Endothelial cell of umbilical vein (primary cell): ENCODE measurements at regions not wholly inside any gene's neighbourhood (a gene's known extent, or its start where the extent isn't known, plus 50 kb on each side); places are given as distances from the start of the nearest gene placed in this dataset.

Experiments
- BruUV-seq: library from RNA; stranded (reverse); fragments of 400-500 nt; replicated peaks from 2 replicates; lab custom pipeline; 2021; lab: Mats Ljungman, UMichigan
- CTCF ChIA-PET: fragments of 300-600, 350-600 bp; sonication (Branson Sonifier 250); formaldehyde crosslinking; loops from one replicate; lab custom pipeline; 2021; ENCODE audit warnings: antibody characterized with exemption, inconsistent platforms; lab: Charles Lee
- POLR2A ChIA-PET: fragments of 300-600, 350-600 bp; sonication (Branson Sonifier 250); formaldehyde crosslinking; loops from one replicate; lab custom pipeline; 2021; ENCODE audit warnings: antibody characterized with exemption, inconsistent platforms; lab: Charles Lee
- DNase-seq: peaks from one replicate; pipeline ENCODE4 v3.0.0-alpha.2; 2011; ENCODE audit warnings: low read depth, low spot score
- FAIRE-seq: peaks from 2 replicates; lab custom pipeline; 2011; peaks lifted over from hg19 to GRCh38; lab: Jason Lieb, UNC
- H2AFZ ChIP-seq: 2 replicates; pipeline ENCODE4 v1.6.0; 2012; ENCODE audit warnings: low read depth, low read length, control low read depth, inconsistent platforms
- H3K27ac ChIP-seq: 2 replicates; pipeline ENCODE4 v1.5.1; 2011; ENCODE audit warnings: low read depth, mild to moderate bottlenecking, control low read depth, low read length, moderate library complexity; ENCODE audit not compliant: insufficient read depth
- H3K27me3 ChIP-seq, 2 experiments: 2 replicates each; pipeline versions ENCODE4 v1.6.0 to v1.6.1; 2011; ENCODE audit warnings: low read length in 2 of 2, mixed read lengths in 1 of 2; ENCODE audit not compliant: control insufficient read depth in 2 of 2, insufficient read depth in 2 of 2
- H3K36me3 ChIP-seq, 2 experiments: 2 replicates in 1 of 2; 3 replicates in 1 of 2; pipeline ENCODE4 v1.5.1; 2011; ENCODE audit warnings: low read length in 2 of 2, mild to moderate bottlenecking in 1 of 2, moderate library complexity in 1 of 2; ENCODE audit not compliant: control insufficient read depth in 2 of 2, insufficient read depth in 2 of 2; ENCODE audit errors: extremely low read depth in 1 of 2
- H3K4me1 ChIP-seq: 3 replicates; pipeline ENCODE4 v1.5.1; 2011; ENCODE audit warnings: mild to moderate bottlenecking, low read length; ENCODE audit not compliant: control insufficient read depth, insufficient read depth; ENCODE audit errors: extremely low read depth
- H3K4me2 ChIP-seq: 2 replicates; pipeline ENCODE4 v1.6.1; 2011; ENCODE audit warnings: low read length, control low read depth, mixed read lengths; ENCODE audit not compliant: insufficient read depth
- H3K4me3 ChIP-seq, 3 experiments: fragments of 200-600 bp in 1 of 3; sonication (generic), shearing (Covaris generic) in 1 of 3; replicated peaks in 1 of 3; 2 replicates each; pipeline ENCODE4 v1.5.1; 2011 to 2016; ENCODE audit warnings: control low read depth in 3 of 3, low read length in 3 of 3, mild to moderate bottlenecking in 2 of 3, inconsistent platforms in 1 of 3, low read depth in 1 of 3, moderate library complexity in 1 of 3; ENCODE audit not compliant: insufficient read depth in 1 of 3
- H3K79me2 ChIP-seq: 2 replicates; pipeline ENCODE4 v1.6.0; 2012; ENCODE audit warnings: low read length, inconsistent platforms; ENCODE audit not compliant: control insufficient read depth, insufficient read depth
- H3K9ac ChIP-seq: replicated peaks from 2 replicates; pipeline ENCODE3; 2011; ENCODE audit warnings: low read length, control low read depth; ENCODE audit not compliant: insufficient read depth; ENCODE audit errors: extremely low read depth
- H3K9me1 ChIP-seq: replicated peaks from 3 replicates; pipeline ENCODE4 v1.6.0; 2011; ENCODE audit warnings: mild to moderate bottlenecking, low read length; ENCODE audit not compliant: control insufficient read depth, insufficient read depth; ENCODE audit errors: extremely low read depth
- H3K9me3 ChIP-seq: replicated peaks from 2 replicates; pipeline ENCODE4 v1.5.1; 2012; ENCODE audit warnings: low read length, inconsistent platforms; ENCODE audit not compliant: control insufficient read depth, insufficient read depth
- H4K20me1 ChIP-seq: replicated peaks from 2 replicates; pipeline ENCODE3; 2011; ENCODE audit warnings: mild to moderate bottlenecking, low read length; ENCODE audit not compliant: control insufficient read depth, insufficient read depth; ENCODE audit errors: extremely low read depth
- EZH2 ChIP-seq: IDR thresholded peaks from 2 replicates; pipeline ENCODE4 v1.6.1; 2012; ENCODE audit warnings: borderline replicate concordance, low read depth, mild to moderate bottlenecking, moderate library complexity, low read length, inconsistent platforms; ENCODE audit not compliant: severe bottlenecking
- FOS ChIP-seq: IDR thresholded peaks from 2 replicates; pipeline ENCODE4 v1.6.1; 2011; ENCODE audit warnings: mild to moderate bottlenecking, low read length, moderate library complexity, borderline replicate concordance; ENCODE audit not compliant: insufficient read depth
- GATA2 ChIP-seq: IDR thresholded peaks from 2 replicates; pipeline ENCODE4 v1.7.0; 2011; ENCODE audit warnings: low read depth, mild to moderate bottlenecking, moderate library complexity, mixed read lengths, low read length; ENCODE audit not compliant: insufficient read length, insufficient read depth
- JUN ChIP-seq: IDR thresholded peaks from 2 replicates; pipeline ENCODE4 v1.6.1; 2011; ENCODE audit warnings: borderline replicate concordance, low read depth; ENCODE audit not compliant: insufficient read length, insufficient read depth
- MYC ChIP-seq: IDR thresholded peaks from one replicate; pipeline ENCODE4 v1.6.1; 2011; ENCODE audit warnings: mild to moderate bottlenecking, low read depth, low read length
- POLR2A ChIP-seq: IDR thresholded peaks from 2 replicates; pipeline ENCODE4 v1.6.1; 2012; ENCODE audit warnings: low read depth, mild to moderate bottlenecking, control low read depth, low read length
- POLR2AphosphoS5 ChIP-seq: IDR thresholded peaks from 2 replicates; pipeline ENCODE4 v1.6.1; 2012; ENCODE audit warnings: low read depth, mild to moderate bottlenecking, control low read depth, low read length, moderate library complexity; ENCODE audit not compliant: insufficient read depth
- dilution Hi-C: fragments of 300-500 bp; cut with MboI; formaldehyde crosslinking; loops from one replicate; pipeline ENCODE4 v1.15.0; 2019; ENCODE audit warnings: low sequenced_read_pairs; ENCODE audit not compliant: extremely low pct_ligation_motif_present
- intact Hi-C: fragments of 100-400 bp; cut with micrococcal nuclease; formaldehyde crosslinking; loops from one replicate; pipeline ENCODE4 v1.10.0; 2022
- TF ChIP-seq, protein P1 (sequence below): IDR thresholded peaks from 2 replicates; pipeline ENCODE4 v1.6.1; 2011; ENCODE audit not compliant: insufficient read depth, insufficient read length
- TF ChIP-seq, protein P2 (sequence below), 2 donors: IDR thresholded peaks; 1 replicate in 1 of 2; 2 replicates in 1 of 2; pipeline ENCODE4 v1.5.1; 2011; ENCODE audit warnings: low read length in 2 of 2, mild to moderate bottlenecking in 2 of 2, moderate library complexity in 2 of 2, control low read depth in 1 of 2, inconsistent platforms in 1 of 2, low read depth in 1 of 2; ENCODE audit not compliant: insufficient read depth in 1 of 2; ENCODE audit errors: extremely low read depth in 1 of 2

DNA sequence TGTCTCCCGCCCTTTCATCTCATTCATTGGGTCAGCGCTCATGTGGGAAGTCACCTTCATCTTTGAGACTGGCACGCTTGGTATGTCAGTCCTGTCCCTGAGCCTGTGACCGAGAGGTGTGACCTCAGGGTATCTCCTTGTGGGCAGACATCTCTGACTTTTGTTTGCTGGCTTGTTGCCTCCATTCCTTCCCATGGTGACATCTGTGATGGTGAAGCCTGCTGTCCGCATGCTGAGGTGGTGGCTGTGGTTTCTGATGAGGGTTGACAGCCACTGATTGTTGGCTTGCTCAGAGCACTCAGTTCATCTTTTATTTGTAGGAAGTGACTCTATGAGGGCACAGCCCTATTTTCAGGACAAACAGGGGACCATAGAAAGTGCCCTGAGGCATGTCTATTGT lies 139.2 kb downstream of the SLC4A3 start:
- H3K9ac ChIP-seq, result no peak overlapping the region
- BruUV-seq, result no TSS peak
- POLR2A ChIA-PET, result no interaction called here

More for the DNA sequence above, 139.2 kb downstream of the SLC4A3 start:
- Histone ChIP-seq H3K9me1 (no peaks in the 10 kb centered on the region), H3K4me1 (no peaks in the 10 kb centered on the region), H3K4me3 (no peak overlapping the region), H3K79me2 (no peaks in the 10 kb centered on the region), H3K36me3 (no peaks in the 10 kb centered on the region), H3K4me2 (no peak overlapping the region), H3K27me3 (no peaks in the 10 kb centered on the region), H4K20me1 (no peaks in the 10 kb centered on the region), H3K9me3 (no peaks in the 10 kb centered on the region), H2AFZ (no peak overlapping the region), H3K27ac (no peak overlapping the region)
- CTCF ChIA-PET, result no interaction called here
- no peak for DNase-seq
- no peak for FAIRE-seq
- dilution Hi-C loops, result no loop called here
- TF ChIP-seq GATA2 (no peak), POLR2AphosphoS5 (no peak), POLR2A (no peak), MYC (no peak), FOS (no peak), EZH2 (no peak), JUN (no peak)
- TF ChIP-seq, protein P1, sequence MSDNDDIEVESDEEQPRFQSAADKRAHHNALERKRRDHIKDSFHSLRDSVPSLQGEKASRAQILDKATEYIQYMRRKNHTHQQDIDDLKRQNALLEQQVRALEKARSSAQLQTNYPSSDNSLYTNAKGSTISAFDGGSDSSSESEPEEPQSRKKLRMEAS, result no peak
- TF ChIP-seq, protein P2, sequence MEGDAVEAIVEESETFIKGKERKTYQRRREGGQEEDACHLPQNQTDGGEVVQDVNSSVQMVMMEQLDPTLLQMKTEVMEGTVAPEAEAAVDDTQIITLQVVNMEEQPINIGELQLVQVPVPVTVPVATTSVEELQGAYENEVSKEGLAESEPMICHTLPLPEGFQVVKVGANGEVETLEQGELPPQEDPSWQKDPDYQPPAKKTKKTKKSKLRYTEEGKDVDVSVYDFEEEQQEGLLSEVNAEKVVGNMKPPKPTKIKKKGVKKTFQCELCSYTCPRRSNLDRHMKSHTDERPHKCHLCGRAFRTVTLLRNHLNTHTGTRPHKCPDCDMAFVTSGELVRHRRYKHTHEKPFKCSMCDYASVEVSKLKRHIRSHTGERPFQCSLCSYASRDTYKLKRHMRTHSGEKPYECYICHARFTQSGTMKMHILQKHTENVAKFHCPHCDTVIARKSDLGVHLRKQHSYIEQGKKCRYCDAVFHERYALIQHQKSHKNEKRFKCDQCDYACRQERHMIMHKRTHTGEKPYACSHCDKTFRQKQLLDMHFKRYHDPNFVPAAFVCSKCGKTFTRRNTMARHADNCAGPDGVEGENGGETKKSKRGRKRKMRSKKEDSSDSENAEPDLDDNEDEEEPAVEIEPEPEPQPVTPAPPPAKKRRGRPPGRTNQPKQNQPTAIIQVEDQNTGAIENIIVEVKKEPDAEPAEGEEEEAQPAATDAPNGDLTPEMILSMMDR (IDR thresholded peaks at IDR 0.05; ENCODE audit: extremely low read depth in 1 of 2, insufficient read depth in 1 of 2, low read depth in 1 of 2, low read length in 2 of 2), result no peak
- intact Hi-C loops, result no loop called here
